ENCODE measurements at regions not wholly inside any gene's neighbourhood (a gene's known extent, or its start where the extent isn't known, plus 50 kb on each side); places are given as distances from the start of the nearest gene placed in this dataset.

DNA sequence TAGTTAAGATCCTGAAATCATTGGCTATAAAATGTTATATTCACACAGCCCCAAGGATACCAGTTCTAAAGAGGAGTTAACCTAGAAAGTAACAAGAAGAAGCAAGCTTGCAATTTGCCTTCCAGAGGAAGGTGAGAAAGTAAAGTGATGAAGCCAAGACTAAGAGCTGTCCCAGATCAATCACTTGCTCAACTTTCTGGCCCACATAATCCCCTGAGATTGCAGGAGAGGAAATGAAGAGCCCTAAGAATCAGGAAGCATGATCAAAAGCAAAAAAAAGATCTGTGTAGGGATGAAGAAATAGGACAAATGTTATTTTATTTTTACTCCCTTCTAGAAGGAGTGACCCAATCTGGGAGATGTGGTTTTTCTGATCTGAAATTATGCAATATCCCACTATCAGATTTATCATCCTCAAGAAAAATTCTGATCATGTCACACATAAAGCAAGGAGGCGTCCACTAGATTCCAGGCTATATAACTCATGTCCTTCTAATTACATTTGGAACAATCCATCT is 180.3 kb upstream of the GUCY1A2 start:
- no peak for DNase-seq
- Histone ChIP-seq H4K8ac (ENCODE audit: low read length) (no peak overlapping the region), H2AFZ (ENCODE audit: low read depth, low read length) (no peak overlapping the region), H3K36me3 (ENCODE audit: control insufficient read depth in 1 of 2, insufficient read depth in 2 of 2, low read depth in 1 of 2, low read length in 2 of 2) (no peaks in the 10 kb centered on the region), H3K4me1 (ENCODE audit: control insufficient read depth, insufficient read depth, low read depth, low read length) (no peaks in the 10 kb centered on the region), H3K9ac (ENCODE audit: low read length) (no peak overlapping the region), H2BK15ac (ENCODE audit: low read depth, poor library complexity, severe bottlenecking) (no peak overlapping the region), H3K9me3 (ENCODE audit: control insufficient read depth, low read length) (peaks cover 5% of the 10 kb centered on the region), H4K91ac (ENCODE audit: low read length) (no peak overlapping the region), H3K4ac (ENCODE audit: low read depth in 1 of 2, low read length in 2 of 2) (no peak overlapping the region), H2BK5ac (ENCODE audit: low read depth, low read length, poor library complexity, severe bottlenecking) (no peak overlapping the region), H3K27me3 (ENCODE audit: control insufficient read depth in 1 of 2, insufficient read depth in 1 of 2, low read length in 2 of 2) (no peaks in the 10 kb centered on the region), H3K27ac (ENCODE audit: low read length, poor library complexity, severe bottlenecking) (no peak overlapping the region), H3K18ac (ENCODE audit: low read depth in 1 of 2, low read length in 2 of 2) (no peak overlapping the region), H3K79me1 (replicated peaks; ENCODE audit: low read length, poor library complexity, severe bottlenecking) (no peaks in the 10 kb centered on the region), H3K14ac (ENCODE audit: low read length in 2 of 2) (no peak overlapping the region), H3K4me3 (ENCODE audit: insufficient read depth in 1 of 2, low read depth in 1 of 2, low read length in 2 of 2) (no peak overlapping the region), H2AK5ac (ENCODE audit: low read length, severe bottlenecking) (no peak overlapping the region), H2BK12ac (ENCODE audit: low read length in 2 of 2) (no peak overlapping the region), H2BK120ac (ENCODE audit: low read depth, low read length) (no peak overlapping the region), H3K23ac (ENCODE audit: low read length in 2 of 2) (no peak overlapping the region), H3K4me2 (ENCODE audit: low read length, poor library complexity, severe bottlenecking) (no peak overlapping the region)
- WGBS, result 80% methylated on average over 1 of the region's 1 CpG

DNA sequence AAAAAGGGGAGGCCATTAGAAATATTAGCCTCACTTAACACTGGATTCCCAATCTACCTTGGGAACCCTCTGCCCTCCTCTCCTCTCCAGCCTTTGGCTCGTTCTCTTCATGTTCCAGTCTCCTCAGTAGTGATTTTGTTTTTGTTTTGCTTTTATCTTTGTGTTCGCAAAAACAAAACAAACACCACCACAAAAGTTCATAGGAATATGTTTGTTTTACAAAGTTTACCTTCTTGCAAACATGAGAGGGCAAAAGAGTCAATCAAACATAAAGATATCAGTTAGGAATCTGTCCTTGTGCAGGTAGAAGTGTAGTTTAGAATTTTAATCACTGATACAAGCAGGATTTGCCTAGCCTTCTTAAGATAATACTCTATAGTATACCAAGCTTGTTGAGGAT is 179.7 kb upstream of the GUCY1A2 start:
- no peak overlapping the region for H2AFZ ChIP-seq (ENCODE audit: low read depth, low read length)
- peaks cover 11% of the 10 kb centered on the region for H3K9me3 ChIP-seq (ENCODE audit: control insufficient read depth, low read length)
- H4K91ac ChIP-seq (ENCODE audit: low read length), result no peak overlapping the region
- no peaks in the 10 kb centered on the region for H3K79me1 ChIP-seq (replicated peaks; ENCODE audit: low read length, poor library complexity, severe bottlenecking)
- no peak overlapping the region for H3K9ac ChIP-seq (ENCODE audit: low read length)
- H3K4ac ChIP-seq (ENCODE audit: low read depth in 1 of 2, low read length in 2 of 2), result no peak overlapping the region
- no peak overlapping the region for H3K23ac ChIP-seq (ENCODE audit: low read length in 2 of 2)
- H3K4me3 ChIP-seq (ENCODE audit: insufficient read depth in 1 of 2, low read depth in 1 of 2, low read length in 2 of 2), result no peak overlapping the region
- no peak overlapping the region for H3K18ac ChIP-seq (ENCODE audit: low read depth in 1 of 2, low read length in 2 of 2)
- H3K27ac ChIP-seq (ENCODE audit: low read length, poor library complexity, severe bottlenecking), result no peak overlapping the region
- H3K27me3 ChIP-seq (ENCODE audit: control insufficient read depth in 1 of 2, insufficient read depth in 1 of 2, low read length in 2 of 2), result no peaks in the 10 kb centered on the region
- H3K4me1 ChIP-seq (ENCODE audit: control insufficient read depth, insufficient read depth, low read depth, low read length), result no peaks in the 10 kb centered on the region
- H2BK15ac ChIP-seq (ENCODE audit: low read depth, poor library complexity, severe bottlenecking), result no peak overlapping the region
- H2BK12ac ChIP-seq (ENCODE audit: low read length in 2 of 2), result no peak overlapping the region
- WGBS, result no CpG with 5 or more reads among the region's 2 CpGs
- no peak for DNase-seq
- no peak overlapping the region for H3K14ac ChIP-seq (ENCODE audit: low read length in 2 of 2)
- no peak overlapping the region for H2BK5ac ChIP-seq (ENCODE audit: low read depth, low read length, poor library complexity, severe bottlenecking)
- no peak overlapping the region for H2AK5ac ChIP-seq (ENCODE audit: low read length, severe bottlenecking)
- H3K36me3 ChIP-seq (ENCODE audit: control insufficient read depth in 1 of 2, insufficient read depth in 2 of 2, low read depth in 1 of 2, low read length in 2 of 2), result no peaks in the 10 kb centered on the region
- H2BK120ac ChIP-seq (ENCODE audit: low read depth, low read length), result no peak overlapping the region
- no peak overlapping the region for H4K8ac ChIP-seq (ENCODE audit: low read length)
- no peak overlapping the region for H3K4me2 ChIP-seq (ENCODE audit: low read length, poor library complexity, severe bottlenecking)

DNA sequence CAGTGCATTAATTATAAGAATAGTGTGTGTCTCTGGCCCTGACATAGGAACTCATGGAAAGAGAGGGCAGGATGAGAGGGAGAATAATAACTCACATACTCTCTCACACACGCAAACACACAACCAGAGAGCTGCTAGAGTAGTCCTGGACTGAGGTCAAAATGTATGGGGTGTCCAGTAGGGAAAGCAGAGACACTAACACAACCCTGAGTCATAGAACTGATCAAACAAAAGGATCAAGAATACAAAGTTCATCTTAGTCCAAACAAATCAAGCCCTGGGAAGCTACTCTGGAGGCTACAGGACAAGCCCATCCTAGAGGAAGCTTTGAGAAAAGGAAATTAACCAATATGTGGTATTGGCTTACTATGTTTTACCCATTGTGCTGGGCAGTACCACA is 178.5 kb upstream of the GUCY1A2 start:
- H3K4me1 ChIP-seq (ENCODE audit: control insufficient read depth, insufficient read depth, low read depth, low read length), result no peaks in the 10 kb centered on the region
- H2BK120ac ChIP-seq (ENCODE audit: low read depth, low read length), result no peak overlapping the region
- H3K27me3 ChIP-seq (ENCODE audit: control insufficient read depth in 1 of 2, insufficient read depth in 1 of 2, low read length in 2 of 2), result no peaks in the 10 kb centered on the region
- no peaks in the 10 kb centered on the region for H3K79me1 ChIP-seq (replicated peaks; ENCODE audit: low read length, poor library complexity, severe bottlenecking)
- no peak overlapping the region for H3K4me2 ChIP-seq (ENCODE audit: low read length, poor library complexity, severe bottlenecking)
- H3K9me3 ChIP-seq (ENCODE audit: control insufficient read depth, low read length), result peaks cover 14% of the 10 kb centered on the region
- H2AFZ ChIP-seq (ENCODE audit: low read depth, low read length), result no peak overlapping the region
- WGBS, result no CpG with 5 or more reads among the region's 1 CpG
- no peak overlapping the region for H3K9ac ChIP-seq (ENCODE audit: low read length)
- H4K8ac ChIP-seq (ENCODE audit: low read length), result no peak overlapping the region
- H3K18ac ChIP-seq (ENCODE audit: low read depth in 1 of 2, low read length in 2 of 2), result no peak overlapping the region
- H2BK5ac ChIP-seq (ENCODE audit: low read depth, low read length, poor library complexity, severe bottlenecking), result no peak overlapping the region
- H3K36me3 ChIP-seq (ENCODE audit: control insufficient read depth in 1 of 2, insufficient read depth in 2 of 2, low read depth in 1 of 2, low read length in 2 of 2), result no peaks in the 10 kb centered on the region
- H2AK5ac ChIP-seq (ENCODE audit: low read length, severe bottlenecking), result no peak overlapping the region
- DNase-seq, result no peak
- no peak overlapping the region for H3K4ac ChIP-seq (ENCODE audit: low read depth in 1 of 2, low read length in 2 of 2)
- H2BK15ac ChIP-seq (ENCODE audit: low read depth, poor library complexity, severe bottlenecking), result no peak overlapping the region
- H3K14ac ChIP-seq (ENCODE audit: low read length in 2 of 2), result no peak overlapping the region
- no peak overlapping the region for H3K23ac ChIP-seq (ENCODE audit: low read length in 2 of 2)
- no peak overlapping the region for H4K91ac ChIP-seq (ENCODE audit: low read length)
- no peak overlapping the region for H3K4me3 ChIP-seq (ENCODE audit: insufficient read depth in 1 of 2, low read depth in 1 of 2, low read length in 2 of 2)
- no peak overlapping the region for H2BK12ac ChIP-seq (ENCODE audit: low read length in 2 of 2)
- no peak overlapping the region for H3K27ac ChIP-seq (ENCODE audit: low read length, poor library complexity, severe bottlenecking)

DNA sequence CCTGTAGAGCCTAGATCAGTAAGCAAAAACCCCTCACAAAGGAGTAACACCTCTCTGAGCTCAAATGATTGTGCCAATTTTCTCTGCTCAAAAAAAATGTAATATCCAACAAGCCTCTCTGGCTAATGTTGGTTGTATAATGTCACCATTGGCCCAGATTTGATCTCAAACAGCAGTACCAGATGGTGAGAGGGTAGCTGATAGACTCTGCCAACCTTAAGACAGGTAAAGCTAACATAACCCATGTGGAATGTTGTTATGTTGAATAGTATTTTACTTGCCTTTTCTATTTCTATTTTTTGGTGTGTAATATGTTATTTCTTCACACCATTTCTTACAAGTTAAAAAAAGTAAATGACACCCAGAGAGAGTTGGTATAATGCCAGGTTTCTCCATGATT is 166.7 kb upstream of the GUCY1A2 start:
- Histone ChIP-seq H2BK120ac (ENCODE audit: low read depth, low read length) (no peak overlapping the region), H2AK5ac (ENCODE audit: low read length, severe bottlenecking) (no peak overlapping the region), H3K4me3 (ENCODE audit: insufficient read depth in 1 of 2, low read depth in 1 of 2, low read length in 2 of 2) (no peak overlapping the region)

More for the DNA sequence above, 166.7 kb upstream of the GUCY1A2 start:
- Histone ChIP-seq H2AFZ (ENCODE audit: low read depth, low read length) (no peak overlapping the region), H4K8ac (ENCODE audit: low read length) (no peak overlapping the region), H3K4me1 (ENCODE audit: control insufficient read depth, insufficient read depth, low read depth, low read length) (no peaks in the 10 kb centered on the region), H3K79me1 (replicated peaks; ENCODE audit: low read length, poor library complexity, severe bottlenecking) (no peaks in the 10 kb centered on the region), H3K36me3 (ENCODE audit: control insufficient read depth in 1 of 2, insufficient read depth in 2 of 2, low read depth in 1 of 2, low read length in 2 of 2) (no peaks in the 10 kb centered on the region), H2BK12ac (ENCODE audit: low read length in 2 of 2) (no peak overlapping the region), H2BK5ac (ENCODE audit: low read depth, low read length, poor library complexity, severe bottlenecking) (no peak overlapping the region), H3K23ac (ENCODE audit: low read length in 2 of 2) (no peak overlapping the region), H3K14ac (ENCODE audit: low read length in 2 of 2) (no peak overlapping the region), H3K4me2 (ENCODE audit: low read length, poor library complexity, severe bottlenecking) (no peak overlapping the region), H3K9me3 (ENCODE audit: control insufficient read depth, low read length) (no peaks in the 10 kb centered on the region), H4K91ac (ENCODE audit: low read length) (no peak overlapping the region), H3K9ac (ENCODE audit: low read length) (no peak overlapping the region), H2BK15ac (ENCODE audit: low read depth, poor library complexity, severe bottlenecking) (no peak overlapping the region), H3K18ac (ENCODE audit: low read depth in 1 of 2, low read length in 2 of 2) (no peak overlapping the region), H3K27ac (ENCODE audit: low read length, poor library complexity, severe bottlenecking) (no peak overlapping the region), H3K27me3 (ENCODE audit: control insufficient read depth in 1 of 2, insufficient read depth in 1 of 2, low read length in 2 of 2) (no peaks in the 10 kb centered on the region), H3K4ac (ENCODE audit: low read depth in 1 of 2, low read length in 2 of 2) (no peak overlapping the region)
- no peak for DNase-seq

Measured in mesenchymal stem cell (in vitro differentiated cells and primary cell).